ENCODE measurements at regions not wholly inside any gene's neighbourhood (a gene's known extent, or its start where the extent isn't known, plus 50 kb on each side); places are given as distances from the start of the nearest gene placed in this dataset.

- DNase-seq, result no peak
These were observed 74.8 kb upstream of the HDAC9 start for GRCh38 chr7:18420748-18421147.

- no peak for DNase-seq
These were observed 74.1 kb upstream of the HDAC9 start for GRCh38 chr7:18421297-18422002.

GRCh38 chr7:18425227-18425626 lies 70.3 kb upstream of the HDAC9 start:
- no peak for DNase-seq

- DNase-seq, result no peak
These were observed 69.6 kb upstream of the HDAC9 start for GRCh38 chr7:18425838-18426445.

GRCh38 chr7:18426564-18427226 lies 68.9 kb upstream of the HDAC9 start:
- no peak for DNase-seq

- DNase-seq, result no peak
These were observed 66.0 kb upstream of the HDAC9 start for GRCh38 chr7:18429547-18429946.

- DNase-seq, result no peak
These were observed 64.7 kb upstream of the HDAC9 start for GRCh38 chr7:18430810-18431209.

GRCh38 chr7:18434171-18434570 lies 61.4 kb upstream of the HDAC9 start:
- no peak for DNase-seq

- no peak for DNase-seq
These were observed 58.4 kb upstream of the HDAC9 start for GRCh38 chr7:18437101-18437500.

GRCh38 chr7:18440934-18441333 lies 54.6 kb upstream of the HDAC9 start:
- DNase-seq, result no peak

- DNase-seq, result no peak
These were observed 50.7 kb upstream of the HDAC9 start for GRCh38 chr7:18444826-18445225.

GRCh38 chr7:18445483-18445882 lies 50.1 kb upstream of the HDAC9 start:
- DNase-seq, result no peak
